Chondrocyte (in vitro differentiated cells): ENCODE measurements at regions not wholly inside any gene's neighbourhood (a gene's known extent, or its start where the extent isn't known, plus 50 kb on each side); places are given as distances from the start of the nearest gene placed in this dataset.

Experiments used
- DNase-seq: peaks from one replicate; pipeline ENCODE4 v3.0.0; 2021; ENCODE audit warnings: mixed read lengths, low spot score
- H3K27ac Mint-ChIP-seq: one replicate; pipeline ENCODE4 v1.8.0; 2021; ENCODE audit warnings: mild to moderate bottlenecking, moderate library complexity, mixed read lengths; ENCODE audit not compliant: unreplicated experiment
- H3K27me3 Mint-ChIP-seq: 2 replicates; pipeline ENCODE4 v1.8.0; 2021; ENCODE audit warnings: low read depth, mixed read lengths
- H3K36me3 Mint-ChIP-seq: 2 replicates; pipeline ENCODE4 v1.8.0; 2021; ENCODE audit warnings: low read depth, mixed read lengths
- H3K4me1 Mint-ChIP-seq: 2 replicates; pipeline ENCODE4 v1.8.0; 2021; ENCODE audit warnings: low read depth, mild to moderate bottlenecking, mixed read lengths
- H3K4me3 Mint-ChIP-seq: one replicate; pipeline ENCODE4 v1.8.0; 2021; ENCODE audit warnings: mild to moderate bottlenecking, moderate library complexity, mixed read lengths; ENCODE audit not compliant: unreplicated experiment
- H3K9me3 Mint-ChIP-seq: 2 replicates; pipeline ENCODE4 v1.8.0; 2021; ENCODE audit warnings: low read depth, mixed read lengths
- TF ChIP-seq, protein P1 (sequence below): fragments of 200-600 bp; sonication (generic); IDR thresholded peaks from 2 replicates; pipeline ENCODE4 v1.5.0; 2021; ENCODE audit warnings: antibody characterized with exemption, mild to moderate bottlenecking, moderate library complexity

DNA sequence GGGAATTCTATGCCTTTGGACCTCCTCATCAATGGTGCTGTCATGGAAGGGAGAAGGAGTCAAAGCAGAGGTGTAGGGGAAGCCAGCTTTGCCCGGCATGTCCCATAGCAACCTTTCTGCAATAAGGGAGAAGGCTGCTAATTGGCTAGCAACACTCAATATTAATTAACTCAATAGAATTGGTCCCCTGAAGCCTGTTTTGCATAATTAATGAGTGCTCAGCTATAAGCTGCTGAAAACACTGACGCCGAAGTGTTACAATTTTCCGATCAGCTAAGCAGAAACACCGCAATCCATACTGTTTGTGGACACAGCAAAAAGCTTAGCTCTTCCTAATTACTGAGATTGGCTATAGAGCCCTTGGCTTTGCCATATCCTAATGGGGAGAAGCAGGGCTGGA, 245.0 kb downstream of the CSNK2A3 start:
- no peaks in the 10 kb centered on the region for H3K4me1 Mint-ChIP-seq
- H3K9me3 Mint-ChIP-seq: peaks cover under 1% of the 10 kb centered on the region
- no peak for DNase-seq
- H3K27ac Mint-ChIP-seq: no peak overlapping the region
- H3K4me3 Mint-ChIP-seq: no peak overlapping the region
- peaks cover 1% of the 10 kb centered on the region for H3K36me3 Mint-ChIP-seq
- TF ChIP-seq, protein P1, sequence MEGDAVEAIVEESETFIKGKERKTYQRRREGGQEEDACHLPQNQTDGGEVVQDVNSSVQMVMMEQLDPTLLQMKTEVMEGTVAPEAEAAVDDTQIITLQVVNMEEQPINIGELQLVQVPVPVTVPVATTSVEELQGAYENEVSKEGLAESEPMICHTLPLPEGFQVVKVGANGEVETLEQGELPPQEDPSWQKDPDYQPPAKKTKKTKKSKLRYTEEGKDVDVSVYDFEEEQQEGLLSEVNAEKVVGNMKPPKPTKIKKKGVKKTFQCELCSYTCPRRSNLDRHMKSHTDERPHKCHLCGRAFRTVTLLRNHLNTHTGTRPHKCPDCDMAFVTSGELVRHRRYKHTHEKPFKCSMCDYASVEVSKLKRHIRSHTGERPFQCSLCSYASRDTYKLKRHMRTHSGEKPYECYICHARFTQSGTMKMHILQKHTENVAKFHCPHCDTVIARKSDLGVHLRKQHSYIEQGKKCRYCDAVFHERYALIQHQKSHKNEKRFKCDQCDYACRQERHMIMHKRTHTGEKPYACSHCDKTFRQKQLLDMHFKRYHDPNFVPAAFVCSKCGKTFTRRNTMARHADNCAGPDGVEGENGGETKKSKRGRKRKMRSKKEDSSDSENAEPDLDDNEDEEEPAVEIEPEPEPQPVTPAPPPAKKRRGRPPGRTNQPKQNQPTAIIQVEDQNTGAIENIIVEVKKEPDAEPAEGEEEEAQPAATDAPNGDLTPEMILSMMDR: no peak
- peaks cover 11% of the 10 kb centered on the region for H3K27me3 Mint-ChIP-seq

DNA sequence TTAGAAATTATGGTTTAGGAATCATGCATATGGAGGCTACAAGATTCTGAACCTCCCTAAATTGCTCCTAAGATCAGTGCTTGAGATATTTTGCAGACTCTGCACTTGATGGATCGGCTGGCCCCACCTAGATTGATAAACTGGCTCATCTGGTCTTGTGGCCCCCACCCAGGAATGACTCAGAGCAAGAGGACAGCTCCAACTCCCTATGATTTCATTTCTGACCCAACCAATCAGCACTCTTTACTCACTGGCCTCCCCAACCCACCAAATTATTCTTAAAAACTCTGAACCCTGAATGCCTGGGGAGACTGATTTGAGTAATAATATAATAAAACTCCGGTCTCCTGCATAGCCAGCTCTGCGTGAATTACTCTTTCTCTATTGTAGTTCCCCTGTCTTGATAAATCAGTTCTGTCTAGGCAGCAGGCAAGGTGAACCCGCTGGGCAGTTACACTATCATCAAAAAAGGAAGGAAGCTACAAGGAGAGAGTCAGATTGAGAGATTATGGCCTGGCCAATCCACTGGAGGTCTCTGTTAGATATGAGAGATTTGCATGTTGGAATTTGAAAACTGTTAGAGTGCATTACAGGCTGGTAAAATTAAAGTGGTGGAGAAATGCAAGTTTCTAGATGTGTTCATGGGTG, 245.8 kb downstream of the CSNK2A3 start:
- Mint-ChIP-seq H3K9me3 (peaks cover 2% of the 10 kb centered on the region), H3K27me3 (peaks cover 11% of the 10 kb centered on the region), H3K27ac (no peak overlapping the region), H3K4me1 (no peaks in the 10 kb centered on the region), H3K36me3 (peaks cover 1% of the 10 kb centered on the region), H3K4me3 (no peak overlapping the region)
- no peak for DNase-seq
- TF ChIP-seq, protein P1: no peak

DNA sequence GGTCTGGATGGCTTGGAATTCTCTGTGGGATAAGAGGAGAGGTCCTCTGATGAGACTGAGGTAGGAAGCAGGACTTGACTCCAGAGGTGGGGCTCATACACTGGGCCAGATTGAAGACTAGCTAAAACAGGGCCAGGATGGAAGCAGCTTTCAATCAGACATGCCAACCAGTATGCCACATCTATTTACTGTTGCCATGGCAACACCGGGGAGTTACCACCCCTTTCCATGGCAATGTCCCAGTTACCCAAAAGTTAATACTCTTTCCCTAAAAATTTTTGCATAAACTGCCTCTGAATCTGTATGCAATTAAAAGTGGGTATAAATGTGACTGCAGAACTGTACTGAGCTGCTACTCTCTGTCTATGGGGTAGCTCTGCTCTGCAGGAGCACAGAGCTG, 247.5 kb upstream of the ZBED5 start:
- H3K9me3 Mint-ChIP-seq: peaks cover 2% of the 10 kb centered on the region
- peaks cover 1% of the 10 kb centered on the region for H3K36me3 Mint-ChIP-seq
- no peaks in the 10 kb centered on the region for H3K4me1 Mint-ChIP-seq
- DNase-seq: no peak
- H3K4me3 Mint-ChIP-seq: no peak overlapping the region
- H3K27ac Mint-ChIP-seq: no peak overlapping the region
- TF ChIP-seq, protein P1: no peak
- H3K27me3 Mint-ChIP-seq: peaks cover 4% of the 10 kb centered on the region

DNA sequence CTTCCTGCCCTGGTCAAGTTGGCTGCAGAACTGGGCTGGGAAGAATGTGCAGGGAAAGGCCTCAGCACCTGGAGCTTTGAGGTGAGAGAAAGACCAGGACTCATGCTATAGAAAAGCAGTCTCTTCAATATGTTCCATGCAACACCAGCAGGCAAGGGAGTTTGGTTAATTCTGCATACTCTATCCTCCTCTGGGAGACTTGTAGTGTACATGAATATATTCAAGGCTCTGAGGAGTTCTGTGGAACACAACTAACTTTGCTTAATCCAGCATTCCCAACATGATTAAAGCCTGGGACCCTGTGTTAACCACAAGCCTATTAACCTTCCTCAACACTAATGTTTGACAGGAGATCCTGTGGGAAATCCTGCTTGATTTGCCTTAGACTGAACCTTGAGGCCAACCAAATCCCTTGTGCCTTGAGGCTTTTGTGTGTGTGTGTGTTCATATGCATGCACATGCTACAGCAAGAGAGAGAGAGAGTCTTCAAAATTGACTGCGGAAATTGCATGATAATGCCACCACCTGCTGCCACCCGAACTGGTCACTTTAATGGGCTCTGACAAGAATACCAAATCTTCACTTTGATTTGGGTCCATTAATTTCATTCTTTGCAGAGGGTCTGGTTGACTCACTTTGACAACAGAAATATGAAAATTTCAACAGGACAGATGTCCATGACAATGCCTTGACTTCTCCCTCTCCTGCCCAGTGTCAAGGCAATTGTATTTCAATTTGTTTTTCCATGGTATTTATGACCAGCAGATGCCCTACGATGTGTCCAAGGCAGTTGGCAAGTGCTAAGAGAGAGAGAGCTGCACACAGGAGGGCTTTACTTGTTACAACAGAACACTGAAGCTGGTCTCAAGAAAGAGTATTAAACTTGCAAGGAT, 238.2 kb upstream of the ZBED5 start:
- no peaks in the 10 kb centered on the region for H3K4me1 Mint-ChIP-seq
- DNase-seq: no peak
- peaks cover 9% of the 10 kb centered on the region for H3K9me3 Mint-ChIP-seq
- peaks cover 3% of the 10 kb centered on the region for H3K36me3 Mint-ChIP-seq
- H3K27me3 Mint-ChIP-seq: peaks cover 33% of the 10 kb centered on the region
- H3K27ac Mint-ChIP-seq: no peak overlapping the region
- TF ChIP-seq, protein P1: no peak
- H3K4me3 Mint-ChIP-seq: no peak overlapping the region

DNA sequence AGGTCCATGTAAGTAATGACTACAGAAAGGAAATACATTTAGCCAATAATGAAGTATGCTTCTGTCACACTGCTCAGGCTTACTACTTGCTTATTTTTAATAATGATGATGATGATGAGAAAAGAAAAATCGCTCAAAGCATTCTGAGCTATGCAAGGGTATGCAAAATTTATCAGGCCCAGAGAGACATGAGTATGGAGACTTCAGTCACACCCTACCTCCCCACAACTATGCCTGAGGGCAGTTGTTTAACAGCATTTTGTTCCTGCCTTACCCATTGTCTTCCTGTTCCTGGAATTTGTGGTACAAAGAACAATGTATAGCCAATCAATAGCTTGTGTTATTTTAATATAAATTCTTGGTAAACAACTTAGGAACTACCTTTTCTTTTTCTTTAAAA, 232.6 kb upstream of the ZBED5 start:
- H3K36me3 Mint-ChIP-seq: peaks cover 2% of the 10 kb centered on the region
- H3K27ac Mint-ChIP-seq: no peak overlapping the region
- H3K27me3 Mint-ChIP-seq: peaks cover 10% of the 10 kb centered on the region
- TF ChIP-seq, protein P1: no peak
- no peak for DNase-seq
- no peak overlapping the region for H3K4me3 Mint-ChIP-seq
- no peaks in the 10 kb centered on the region for H3K4me1 Mint-ChIP-seq
- H3K9me3 Mint-ChIP-seq: peaks cover 19% of the 10 kb centered on the region
